ENCODE measurements at regions not wholly inside any gene's neighbourhood (a gene's known extent, or its start where the extent isn't known, plus 50 kb on each side); places are given as distances from the start of the nearest gene placed in this dataset.

DNA sequence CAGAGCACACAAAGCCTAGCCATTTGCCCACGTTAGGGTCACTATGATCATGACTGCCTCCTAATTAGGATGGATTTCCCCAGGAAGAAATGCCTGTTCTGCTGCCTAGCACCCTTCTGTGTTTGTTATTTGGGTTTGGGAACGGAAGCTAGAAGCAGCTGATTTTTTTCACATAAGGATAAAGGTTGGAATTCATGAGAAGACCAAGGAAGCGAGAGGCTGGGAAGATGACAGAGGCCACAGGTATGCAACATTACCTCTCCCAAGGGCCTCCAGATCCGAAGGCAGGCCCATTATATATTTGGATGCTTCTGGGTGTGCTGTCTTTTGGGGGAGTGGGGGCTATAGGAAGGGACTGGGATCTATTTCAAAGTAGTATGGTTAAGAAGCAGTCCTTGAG is 204.7 kb downstream of the FBXO15 start:
- TF ChIP-seq, protein P1, sequence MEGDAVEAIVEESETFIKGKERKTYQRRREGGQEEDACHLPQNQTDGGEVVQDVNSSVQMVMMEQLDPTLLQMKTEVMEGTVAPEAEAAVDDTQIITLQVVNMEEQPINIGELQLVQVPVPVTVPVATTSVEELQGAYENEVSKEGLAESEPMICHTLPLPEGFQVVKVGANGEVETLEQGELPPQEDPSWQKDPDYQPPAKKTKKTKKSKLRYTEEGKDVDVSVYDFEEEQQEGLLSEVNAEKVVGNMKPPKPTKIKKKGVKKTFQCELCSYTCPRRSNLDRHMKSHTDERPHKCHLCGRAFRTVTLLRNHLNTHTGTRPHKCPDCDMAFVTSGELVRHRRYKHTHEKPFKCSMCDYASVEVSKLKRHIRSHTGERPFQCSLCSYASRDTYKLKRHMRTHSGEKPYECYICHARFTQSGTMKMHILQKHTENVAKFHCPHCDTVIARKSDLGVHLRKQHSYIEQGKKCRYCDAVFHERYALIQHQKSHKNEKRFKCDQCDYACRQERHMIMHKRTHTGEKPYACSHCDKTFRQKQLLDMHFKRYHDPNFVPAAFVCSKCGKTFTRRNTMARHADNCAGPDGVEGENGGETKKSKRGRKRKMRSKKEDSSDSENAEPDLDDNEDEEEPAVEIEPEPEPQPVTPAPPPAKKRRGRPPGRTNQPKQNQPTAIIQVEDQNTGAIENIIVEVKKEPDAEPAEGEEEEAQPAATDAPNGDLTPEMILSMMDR (IDR thresholded peaks at IDR 0.05; ENCODE audit: low read depth, low read length), result no peak
- H3K4me3 ChIP-seq (ENCODE audit: low read depth, low read length), result no peak overlapping the region

DNA sequence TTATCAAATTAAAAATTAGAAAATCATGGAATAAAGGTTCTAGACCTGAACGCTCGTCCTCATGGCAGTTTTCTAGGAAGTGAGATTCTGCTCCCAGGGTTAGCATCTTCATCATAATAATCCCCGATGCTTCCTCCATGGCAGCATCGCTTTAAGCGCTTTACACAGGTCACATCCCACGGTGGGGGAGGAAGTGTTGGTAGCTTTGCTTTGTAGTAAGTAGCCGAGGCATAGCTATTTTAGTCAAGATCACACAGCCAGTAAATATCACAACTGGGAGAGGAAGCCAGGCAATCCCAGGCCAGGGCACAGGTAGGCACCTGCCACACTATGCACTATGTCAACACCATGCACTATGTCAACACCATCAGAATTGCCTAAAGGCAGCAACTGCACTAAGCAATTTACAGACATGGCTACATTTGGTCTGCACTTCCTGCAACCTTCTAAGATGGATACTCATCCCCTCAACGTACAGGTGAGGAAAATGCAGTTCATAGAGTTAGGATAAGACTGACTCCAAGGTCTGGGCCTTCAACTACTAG is 205.5 kb downstream of the FBXO15 start:
- TF ChIP-seq, protein P1 (IDR thresholded peaks at IDR 0.05; ENCODE audit: low read depth, low read length), result no peak
- no peak overlapping the region for H3K4me3 ChIP-seq (ENCODE audit: low read depth, low read length)

DNA sequence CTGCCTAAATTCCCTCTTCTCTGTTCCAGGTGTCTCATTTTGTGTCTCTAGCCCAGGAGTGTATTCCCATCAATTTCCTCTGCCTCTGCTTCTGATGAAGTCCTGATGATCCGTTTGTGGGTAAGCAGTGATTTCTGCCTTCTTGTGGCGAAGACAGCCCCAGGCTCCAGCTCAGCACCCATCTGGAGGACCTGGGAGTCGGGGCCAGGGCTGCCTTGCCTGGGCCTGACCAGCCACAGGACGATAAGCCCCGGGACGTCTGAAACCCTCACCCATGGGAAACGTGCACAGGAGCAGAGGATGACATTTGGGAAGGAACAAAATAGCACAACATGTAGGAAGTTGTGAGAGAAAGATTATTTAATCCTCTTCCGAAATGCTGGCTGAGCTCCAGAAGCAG is 206.9 kb downstream of the FBXO15 start:
- TF ChIP-seq, protein P1 (IDR thresholded peaks at IDR 0.05; ENCODE audit: low read depth, low read length), result no peak
- no peak overlapping the region for H3K4me3 ChIP-seq (ENCODE audit: low read depth, low read length)

DNA sequence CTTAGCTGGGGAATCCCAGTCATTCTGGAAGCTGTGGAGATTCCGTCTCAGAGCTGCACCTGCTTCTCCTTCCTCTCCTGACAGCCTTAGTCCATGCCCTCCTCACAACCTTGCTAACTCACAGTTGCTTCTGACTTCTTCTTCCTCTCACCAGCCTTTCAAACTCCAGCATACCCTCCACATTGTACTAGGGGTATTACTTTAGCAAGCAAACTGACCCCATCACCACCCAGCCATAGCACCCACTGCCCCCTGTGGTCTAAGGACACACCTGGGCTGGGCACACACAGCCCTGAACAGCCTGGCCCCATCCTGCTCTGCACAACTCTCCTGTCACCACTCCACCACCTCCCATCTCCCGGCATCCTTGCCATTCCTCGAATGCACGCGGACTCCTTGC is 208.2 kb downstream of the FBXO15 start:
- no peak overlapping the region for H3K4me3 ChIP-seq (ENCODE audit: low read depth, low read length)
- TF ChIP-seq, protein P1 (IDR thresholded peaks at IDR 0.05; ENCODE audit: low read depth, low read length), result no peak

DNA sequence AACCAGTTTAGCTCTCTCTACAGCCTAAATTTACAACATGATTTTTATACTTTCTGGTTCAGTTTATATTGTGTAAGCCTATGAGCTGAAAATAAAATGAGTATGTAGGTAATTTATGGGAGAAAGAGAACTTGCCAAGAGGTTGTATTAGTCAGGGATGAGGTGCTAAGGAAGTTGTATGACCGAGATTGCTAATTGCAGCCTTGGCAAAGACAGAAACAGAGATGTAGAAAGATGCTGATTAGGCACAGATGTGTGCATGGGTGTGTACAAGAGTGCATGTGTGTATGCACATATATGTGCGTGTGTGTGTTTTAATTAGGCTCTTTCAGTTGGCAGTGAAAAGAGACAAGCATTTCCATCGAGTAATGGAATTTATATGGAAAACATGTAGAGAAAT is 213.9 kb downstream of the FBXO15 start:
- H3K4me3 ChIP-seq (ENCODE audit: low read depth, low read length), result no peak overlapping the region
- TF ChIP-seq, protein P1 (IDR thresholded peaks at IDR 0.05; ENCODE audit: low read depth, low read length), result no peak

DNA sequence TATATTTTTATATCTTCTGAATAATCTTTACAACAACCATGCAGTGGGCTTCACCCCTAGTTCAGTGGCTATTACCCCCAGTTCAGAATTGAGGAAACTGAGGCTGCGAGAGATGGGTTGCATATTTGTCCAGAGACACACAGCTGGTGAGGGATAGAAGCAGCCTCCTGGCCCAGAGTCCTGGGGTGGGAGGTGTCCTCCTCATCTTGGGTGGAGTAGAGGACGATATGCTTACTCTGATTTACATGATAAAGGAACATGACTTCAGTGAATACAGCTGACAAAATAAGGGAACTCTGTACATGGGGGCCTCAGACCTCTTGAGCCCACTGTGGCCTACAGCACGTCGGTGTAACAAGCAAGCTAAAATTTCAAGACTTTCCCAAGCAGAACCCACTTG is 214.7 kb downstream of the FBXO15 start:
- TF ChIP-seq, protein P1 (IDR thresholded peaks at IDR 0.05; ENCODE audit: low read depth, low read length), result no peak
- H3K4me3 ChIP-seq (ENCODE audit: low read depth, low read length), result no peak overlapping the region

DNA sequence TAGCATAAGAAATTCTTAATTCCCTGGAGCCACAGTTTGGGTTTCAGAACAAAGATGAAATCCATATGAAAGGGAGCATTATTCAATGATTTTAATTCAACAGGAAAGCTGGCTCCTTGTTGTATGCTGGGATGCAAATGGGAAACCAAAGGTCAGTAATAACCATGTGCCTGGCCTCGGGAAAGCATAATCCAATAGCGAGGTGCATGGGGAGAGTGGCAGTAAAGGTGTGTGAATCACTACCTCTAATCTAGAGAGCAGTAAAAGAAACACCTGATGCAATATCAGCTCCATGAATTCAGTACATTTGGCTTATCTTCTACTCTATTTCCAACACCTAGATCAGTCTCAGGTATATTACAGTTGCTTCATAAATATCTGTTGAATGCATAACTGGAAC is 220.1 kb downstream of the FBXO15 start:
- TF ChIP-seq, protein P1 (IDR thresholded peaks at IDR 0.05; ENCODE audit: low read depth, low read length), result no peak
- H3K4me3 ChIP-seq (ENCODE audit: low read depth, low read length), result no peak overlapping the region

Data from WI38 (cell line).